GM19025 (cell line): ENCODE measurements at regions not wholly inside any gene's neighbourhood (a gene's known extent, or its start where the extent isn't known, plus 50 kb on each side); places are given as distances from the start of the nearest gene placed in this dataset.
"Not testable (repeated sequence)": the region's sequence is repeated elsewhere in the genome, so short reads cannot be mapped to it uniquely, and the experiment has no call there.

Source experiments
- ATAC-seq: cut with Tn5 transposase; IDR thresholded peaks from one replicate; pipeline ENCODE4 v1.9.1; 2021; ENCODE audit warnings: mild to moderate bottlenecking, low read depth, moderate library complexity; ENCODE audit not compliant: unreplicated experiment

GRCh38 chr13:64540468-64540867 lies 2689.7 kb downstream of the PCDH9 start:
- no peak for ATAC-seq

- no peak for ATAC-seq
Measured at GRCh38 chr13:64538711-64539110, 2691.4 kb downstream of the PCDH9 start.

- no peak for ATAC-seq
Measured at GRCh38 chr13:64534302-64534701, 2695.8 kb downstream of the PCDH9 start.

GRCh38 chr13:64531400-64531799 lies 2698.7 kb downstream of the PCDH9 start:
- no peak for ATAC-seq

- ATAC-seq, result no peak
Measured at GRCh38 chr13:64529874-64530485, 2700.2 kb downstream of the PCDH9 start.

- ATAC-seq, result no peak
Measured at GRCh38 chr13:64528838-64529237, 2701.3 kb downstream of the PCDH9 start.

GRCh38 chr13:64527561-64527960 lies 2702.6 kb downstream of the PCDH9 start:
- ATAC-seq, result no peak

GRCh38 chr13:64525687-64526086 lies 2704.4 kb downstream of the PCDH9 start:
- ATAC-seq, result no peak

GRCh38 chr13:64510747-64511146 lies 2719.4 kb downstream of the PCDH9 start:
- ATAC-seq, result no peak

- ATAC-seq, result no peak
Measured at GRCh38 chr13:64506246-64506645, 2723.9 kb downstream of the PCDH9 start.

- ATAC-seq, result no peak
Measured at GRCh38 chr13:64505336-64505910, 2724.7 kb downstream of the PCDH9 start.

- no peak for ATAC-seq
Measured at GRCh38 chr13:64488731-64489130, 2741.4 kb downstream of the PCDH9 start.

GRCh38 chr13:64482373-64482772 lies 2747.8 kb downstream of the PCDH9 start:
- no peak for ATAC-seq

- ATAC-seq, result no peak
Measured at GRCh38 chr13:64480672-64481071, 2749.5 kb downstream of the PCDH9 start.

GRCh38 chr13:64480211-64480610 lies 2749.9 kb downstream of the PCDH9 start:
- ATAC-seq, result no peak

- no peak for ATAC-seq
Measured at GRCh38 chr13:64477146-64477545, 2753.0 kb downstream of the PCDH9 start.

GRCh38 chr13:64476041-64476568 lies 2754.0 kb downstream of the PCDH9 start:
- ATAC-seq, result not testable (repeated sequence)

- no peak for ATAC-seq
Measured at GRCh38 chr13:64471916-64472315, 2758.2 kb downstream of the PCDH9 start.

- ATAC-seq, result no peak
Measured at GRCh38 chr13:64470751-64471150, 2759.4 kb downstream of the PCDH9 start.

- ATAC-seq, result no peak
Measured at GRCh38 chr13:64459778-64460177, 2770.4 kb downstream of the PCDH9 start.

- ATAC-seq, result no peak
Measured at GRCh38 chr13:64457976-64458375, 2772.2 kb downstream of the PCDH9 start.

- ATAC-seq, result no peak
Measured at GRCh38 chr13:64455124-64455523, 2775.0 kb downstream of the PCDH9 start.
